WTC11 (cell line): ENCODE measurements at regions not wholly inside any gene's neighbourhood (a gene's known extent, or its start where the extent isn't known, plus 50 kb on each side); places are given as distances from the start of the nearest gene placed in this dataset.

ENCODE experiments used
- CREM ChIP-seq: sonication (generic); formaldehyde crosslinking; IDR thresholded peaks from 2 replicates; pipeline ENCODE4 v1.8.1; 2022; ENCODE audit warnings: mild to moderate bottlenecking, missing genetic modification reagents, moderate library complexity
- CTCF ChIP-seq: fragments of 200-600 bp; IDR thresholded peaks from 2 replicates; pipeline ENCODE4 v1.8.0; 2022; ENCODE audit warnings: antibody characterized with exemption
- HMGXB4 ChIP-seq: sonication (generic); formaldehyde crosslinking; IDR thresholded peaks from 2 replicates; pipeline ENCODE4 v1.8.1; 2023; ENCODE audit warnings: mild to moderate bottlenecking, moderate library complexity, missing genetic modification reagents
- IRF2 ChIP-seq: sonication (generic); formaldehyde crosslinking; IDR thresholded peaks from 2 replicates; pipeline ENCODE4 v1.8.0; 2022; ENCODE audit warnings: low read depth, missing genetic modification reagents, borderline replicate concordance
- JAZF1 ChIP-seq: fragments of 250-450 bp; sonication (Bioruptor Pico); IDR thresholded peaks from 2 replicates; pipeline ENCODE4 v1.9.0; 2021; ENCODE audit warnings: moderate library complexity, mild to moderate bottlenecking, inconsistent platforms
- NFE2L1 ChIP-seq: sonication (generic); formaldehyde crosslinking; IDR thresholded peaks from 2 replicates; pipeline ENCODE4 v1.8.1; 2023; ENCODE audit warnings: missing genetic modification reagents
- SMAD3 ChIP-seq: sonication (generic); formaldehyde crosslinking; IDR thresholded peaks from 2 replicates; pipeline ENCODE4 v1.8.0; 2022; ENCODE audit warnings: missing genetic modification reagents, mild to moderate bottlenecking, borderline replicate concordance
- SP1 ChIP-seq: sonication (generic); formaldehyde crosslinking; conservative IDR thresholded peaks from 2 replicates; pipeline ENCODE4 v1.8.1; 2022; ENCODE audit warnings: missing genetic modification reagents
- TP53 ChIP-seq: sonication (generic); formaldehyde crosslinking; IDR thresholded peaks from 2 replicates; pipeline ENCODE4 v1.8.1; 2023; ENCODE audit warnings: mild to moderate bottlenecking, missing genetic modification reagents
- TF ChIP-seq, protein P1 (sequence below): sonication (generic); formaldehyde crosslinking; IDR thresholded peaks from 2 replicates; pipeline ENCODE4 v1.8.0; 2023; ENCODE audit warnings: missing genetic modification reagents
- TF ChIP-seq, protein P2 (sequence below): sonication (generic); formaldehyde crosslinking; IDR thresholded peaks from 2 replicates; pipeline ENCODE4 v1.8.1; 2023; ENCODE audit warnings: mild to moderate bottlenecking, missing genetic modification reagents, moderate library complexity

DNA sequence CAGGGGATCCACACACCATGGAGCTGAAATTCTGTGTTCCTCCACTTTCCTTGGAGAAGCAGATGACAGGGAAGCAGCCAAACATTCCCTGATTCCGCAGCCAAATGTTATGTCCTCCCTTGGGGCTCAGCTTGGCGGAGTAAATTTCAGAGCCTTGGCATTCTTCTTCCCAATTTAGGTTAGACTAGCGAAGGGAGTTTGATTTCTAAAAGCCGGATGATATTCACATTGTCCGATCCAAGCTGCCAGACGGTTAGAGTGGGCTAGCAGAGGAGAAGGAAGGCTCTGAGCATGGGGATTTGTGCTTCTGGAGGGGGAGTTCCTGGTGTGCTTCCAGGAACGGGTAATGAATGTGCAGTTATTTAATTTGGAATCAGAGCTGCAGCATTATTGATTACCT, 380.4 kb upstream of the EEF2KMT start:
- TF ChIP-seq CTCF (no peak), CREM (CRISPR knock-in tag) (no peak), SP1 (no peak), HMGXB4 (CRISPR knock-in tag) (no peak), JAZF1 (no peak), TP53 (CRISPR knock-in tag) (no peak), SMAD3 (no peak), NFE2L1 (CRISPR knock-in tag) (no peak), IRF2 (CRISPR knock-in tag) (no peak)
- TF ChIP-seq, protein P1, sequence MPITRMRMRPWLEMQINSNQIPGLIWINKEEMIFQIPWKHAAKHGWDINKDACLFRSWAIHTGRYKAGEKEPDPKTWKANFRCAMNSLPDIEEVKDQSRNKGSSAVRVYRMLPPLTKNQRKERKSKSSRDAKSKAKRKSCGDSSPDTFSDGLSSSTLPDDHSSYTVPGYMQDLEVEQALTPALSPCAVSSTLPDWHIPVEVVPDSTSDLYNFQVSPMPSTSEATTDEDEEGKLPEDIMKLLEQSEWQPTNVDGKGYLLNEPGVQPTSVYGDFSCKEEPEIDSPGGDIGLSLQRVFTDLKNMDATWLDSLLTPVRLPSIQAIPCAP: no peak
- TF ChIP-seq, protein P2, sequence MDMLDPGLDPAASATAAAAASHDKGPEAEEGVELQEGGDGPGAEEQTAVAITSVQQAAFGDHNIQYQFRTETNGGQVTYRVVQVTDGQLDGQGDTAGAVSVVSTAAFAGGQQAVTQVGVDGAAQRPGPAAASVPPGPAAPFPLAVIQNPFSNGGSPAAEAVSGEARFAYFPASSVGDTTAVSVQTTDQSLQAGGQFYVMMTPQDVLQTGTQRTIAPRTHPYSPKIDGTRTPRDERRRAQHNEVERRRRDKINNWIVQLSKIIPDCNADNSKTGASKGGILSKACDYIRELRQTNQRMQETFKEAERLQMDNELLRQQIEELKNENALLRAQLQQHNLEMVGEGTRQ (CRISPR knock-in tag): no peak
